ENCODE measurements at regions not wholly inside any gene's neighbourhood (a gene's known extent, or its start where the extent isn't known, plus 50 kb on each side); places are given as distances from the start of the nearest gene placed in this dataset.
A peak's percentile ranks its signal among the peaks of the same experiment; 100 is the strongest.
"Not testable (repeated sequence)": the region's sequence is repeated elsewhere in the genome, so short reads cannot be mapped to it uniquely, and the experiment has no call there.

- not testable (repeated sequence) for H3K27ac Mint-ChIP-seq
Measured at GRCh38 chr9:62798884-62799850, 1609.3 kb downstream of the SPATA31A7 start.

GRCh38 chr9:62799851-62800371 lies 1610.1 kb downstream of the SPATA31A7 start:
- CTCF ChIA-PET, result interaction anchor here (0.9 to 1.4 kb wide), 2 partner anchors 1017 kb away, joined by 4 to 7 read pairs; no protein-coding TSS in a partner anchor
- H3K27ac Mint-ChIP-seq, H3K9me3 Mint-ChIP-seq, POLR2A ChIA-PET, H3K36me3 Mint-ChIP-seq: not testable (repeated sequence)
- Mint-ChIP-seq H3K4me1 (peaks cover 26% of the 10 kb centered on the region), H3K4me3 (peak overlapping the region; percentile 78), H3K27me3 (ENCODE audit: low read depth) (peaks cover 63% of the 10 kb centered on the region)
- peak; percentile 74 for DNase-seq (ENCODE audit: low spot score)
- peak; percentile 6; the same call in 1 of the 2 replicates for ATAC-seq
- TF ChIP-seq PRDM15 (CRISPR knock-in tag; IDR thresholded peaks at IDR 0.05) (peak; percentile 66; the same call in 1 of the 2 replicates), ARID4B (CRISPR knock-in tag; IDR thresholded peaks at IDR 0.05; ENCODE audit: borderline replicate concordance) (0 out of 2 replicates have a peak, but pooled peaks have one; percentile 42)

More at GRCh38 chr9:62798884-62799850, 1609.3 kb downstream of the SPATA31A7 start:
- peak overlapping the region; percentile 78 for H3K4me3 Mint-ChIP-seq
- ATAC-seq; POLR2A ChIA-PET; DNase-seq (ENCODE audit: low spot score); H3K9me3 Mint-ChIP-seq; H3K36me3 Mint-ChIP-seq: not testable (repeated sequence)
- CTCF ChIA-PET, result interaction anchor here (0.9 kb wide), 1 partner anchor 1018 kb away, joined by 7 read pairs; no protein-coding TSS in a partner anchor
- peak; percentile 73; the same call in 1 of the 2 replicates for TF ChIP-seq ZNF416 (CRISPR knock-in tag; IDR thresholded peaks at IDR 0.05)
- peaks cover 26% of the 10 kb centered on the region for H3K4me1 Mint-ChIP-seq
- H3K27me3 Mint-ChIP-seq (ENCODE audit: low read depth), result peaks cover 56% of the 10 kb centered on the region

- Mint-ChIP-seq H3K27me3 (ENCODE audit: low read depth) (peaks cover 71% of the 10 kb centered on the region), H3K4me3 (peak overlapping the region; percentile 78), H3K4me1 (peaks cover 26% of the 10 kb centered on the region)
- POLR2A ChIA-PET, result interaction anchor here (1.1 kb wide), 1 partner anchor 1017 kb away, joined by 4 read pairs; no protein-coding TSS in a partner anchor
- CTCF ChIA-PET, result interaction anchor here (1.4 kb wide), 1 partner anchor 1016 kb away, joined by 4 read pairs; no protein-coding TSS in a partner anchor
- not testable (repeated sequence) for H3K27ac Mint-ChIP-seq, ATAC-seq, H3K36me3 Mint-ChIP-seq, H3K9me3 Mint-ChIP-seq
- TF ChIP-seq JUN (CRISPR knock-in tag; IDR thresholded peaks at IDR 0.05), result 0 out of 2 replicates have a peak, but pooled peaks have one; percentile 15
- peak; percentile 47 for DNase-seq (ENCODE audit: low spot score)
Measured at GRCh38 chr9:62800451-62801371, 1610.9 kb downstream of the SPATA31A7 start.

- Mint-ChIP-seq H3K4me1 (peaks cover 26% of the 10 kb centered on the region), H3K4me3 (peak overlapping the region; percentile 78), H3K27me3 (ENCODE audit: low read depth) (peaks cover 78% of the 10 kb centered on the region)
- DNase-seq (ENCODE audit: low spot score) (peak; percentile 61), ATAC-seq (peak; percentile 9)
- H3K36me3 Mint-ChIP-seq, H3K9me3 Mint-ChIP-seq, H3K27ac Mint-ChIP-seq: not testable (repeated sequence)
- CTCF ChIA-PET, result interaction anchor here (1.4 kb wide), 1 partner anchor 1016 kb away, joined by 4 read pairs; no protein-coding TSS in a partner anchor
- POLR2A ChIA-PET, result interaction anchor here (1.1 kb wide), 1 partner anchor 1016 kb away, joined by 4 read pairs; no protein-coding TSS in a partner anchor
Measured at GRCh38 chr9:62801372-62801811, 1611.6 kb downstream of the SPATA31A7 start.
